ENCODE measurements at regions not wholly inside any gene's neighbourhood (a gene's known extent, or its start where the extent isn't known, plus 50 kb on each side); places are given as distances from the start of the nearest gene placed in this dataset.

- Mint-ChIP-seq H3K36me3 (ENCODE audit: insufficient read depth) (no peaks in the 10 kb centered on the region), H3K9me3 (ENCODE audit: low read depth) (no peaks in the 10 kb centered on the region), H3K4me3 (ENCODE audit: low read depth) (no peak overlapping the region), H3K27me3 (no peaks in the 10 kb centered on the region), H3K27ac (no peak overlapping the region), H3K4me1 (ENCODE audit: low read depth) (no peaks in the 10 kb centered on the region)
- DNase-seq (ENCODE audit: low spot score, unreplicated experiment) = no peak
- TF ChIP-seq CTCF (IDR thresholded peaks at IDR 0.05; ENCODE audit: unreplicated experiment) = no peak
Observed at GRCh38 chr13:67964986-67965385, 734.9 kb upstream of the PCDH9 start.

GRCh38 chr13:67964091-67964490 is 734.0 kb upstream of the PCDH9 start:
- no peak for DNase-seq (ENCODE audit: low spot score, unreplicated experiment)
- Mint-ChIP-seq H3K4me1 (ENCODE audit: low read depth) (no peaks in the 10 kb centered on the region), H3K4me3 (ENCODE audit: low read depth) (no peak overlapping the region), H3K36me3 (ENCODE audit: insufficient read depth) (no peaks in the 10 kb centered on the region), H3K27me3 (no peaks in the 10 kb centered on the region), H3K9me3 (ENCODE audit: low read depth) (no peaks in the 10 kb centered on the region), H3K27ac (no peak overlapping the region)
- no peak for TF ChIP-seq CTCF (IDR thresholded peaks at IDR 0.05; ENCODE audit: unreplicated experiment)

- Mint-ChIP-seq H3K36me3 (ENCODE audit: insufficient read depth) (no peaks in the 10 kb centered on the region), H3K4me1 (ENCODE audit: low read depth) (no peaks in the 10 kb centered on the region), H3K27me3 (no peaks in the 10 kb centered on the region), H3K4me3 (ENCODE audit: low read depth) (no peak overlapping the region), H3K27ac (no peak overlapping the region), H3K9me3 (ENCODE audit: low read depth) (no peaks in the 10 kb centered on the region)
- DNase-seq (ENCODE audit: low spot score, unreplicated experiment) = no peak
- no peak for TF ChIP-seq CTCF (IDR thresholded peaks at IDR 0.05; ENCODE audit: unreplicated experiment)
Observed at GRCh38 chr13:67961331-67961730, 731.2 kb upstream of the PCDH9 start.

- Mint-ChIP-seq H3K4me1 (ENCODE audit: low read depth) (no peaks in the 10 kb centered on the region), H3K27ac (no peak overlapping the region), H3K9me3 (ENCODE audit: low read depth) (no peaks in the 10 kb centered on the region), H3K4me3 (ENCODE audit: low read depth) (no peak overlapping the region), H3K36me3 (ENCODE audit: insufficient read depth) (no peaks in the 10 kb centered on the region), H3K27me3 (no peaks in the 10 kb centered on the region)
- no peak for TF ChIP-seq CTCF (IDR thresholded peaks at IDR 0.05; ENCODE audit: unreplicated experiment)
- no peak for DNase-seq (ENCODE audit: low spot score, unreplicated experiment)
Observed at GRCh38 chr13:67951431-67951830, 721.3 kb upstream of the PCDH9 start.

- H3K36me3 Mint-ChIP-seq (ENCODE audit: insufficient read depth) = no peaks in the 10 kb centered on the region
Observed at GRCh38 chr13:67950603-67951002, 720.5 kb upstream of the PCDH9 start.

More at GRCh38 chr13:67950603-67951002, 720.5 kb upstream of the PCDH9 start:
- Mint-ChIP-seq H3K4me1 (ENCODE audit: low read depth) (no peaks in the 10 kb centered on the region), H3K4me3 (ENCODE audit: low read depth) (no peak overlapping the region), H3K27ac (no peak overlapping the region), H3K9me3 (ENCODE audit: low read depth) (no peaks in the 10 kb centered on the region), H3K27me3 (no peaks in the 10 kb centered on the region)
- no peak for DNase-seq (ENCODE audit: low spot score, unreplicated experiment)
- no peak for TF ChIP-seq CTCF (IDR thresholded peaks at IDR 0.05; ENCODE audit: unreplicated experiment)

All from progenitor cell of endocrine pancreas (in vitro differentiated cells).